Spleen (tissue), 7 donors: ENCODE measurements at regions not wholly inside any gene's neighbourhood (a gene's known extent, or its start where the extent isn't known, plus 50 kb on each side); places are given as distances from the start of the nearest gene placed in this dataset.
"Not testable (repeated sequence)": the region's sequence is repeated elsewhere in the genome, so short reads cannot be mapped to it uniquely, and the experiment has no call there.

ENCODE experiments used
- POLR2A ChIP-seq, 3 donors: fragments of 450-650 bp; IDR thresholded peaks; one replicate each; pipeline ENCODE4 v1.5.1; 2017; ENCODE audit warnings: antibody characterized with exemption in 3 of 3, mild to moderate bottlenecking in 1 of 3
- POLR2AphosphoS5 ChIP-seq, 3 donors: sonication (generic); formaldehyde crosslinking; IDR thresholded peaks; one replicate each; pipeline ENCODE4 v1.5.1; 2017; ENCODE audit warnings: antibody characterized with exemption in 3 of 3
- TF ChIP-seq, protein P1 (sequence below), 11 experiments: fragments of 200-600 bp in 7 of 11; fragments of 450-650 bp in 4 of 11; sonication (generic) in 4 of 11; IDR thresholded peaks in 8 of 11; conservative IDR thresholded peaks in 3 of 11; 1 replicate in 7 of 11; 2 replicates in 4 of 11; pipeline versions ENCODE4 v1.4.0 to v1.8.0; 2016 to 2021; ENCODE audit warnings: antibody characterized with exemption in 11 of 11, inconsistent platforms in 4 of 11, mild to moderate bottlenecking in 1 of 11
- donor health status: DM: no; HTN: no; CAD: no; lungs with moderate emphysema.
- donor health status: DM: no; HTN: no; CAD: no.
- donor health status: DM: no; HTN: no; CAD: no.

DNA sequence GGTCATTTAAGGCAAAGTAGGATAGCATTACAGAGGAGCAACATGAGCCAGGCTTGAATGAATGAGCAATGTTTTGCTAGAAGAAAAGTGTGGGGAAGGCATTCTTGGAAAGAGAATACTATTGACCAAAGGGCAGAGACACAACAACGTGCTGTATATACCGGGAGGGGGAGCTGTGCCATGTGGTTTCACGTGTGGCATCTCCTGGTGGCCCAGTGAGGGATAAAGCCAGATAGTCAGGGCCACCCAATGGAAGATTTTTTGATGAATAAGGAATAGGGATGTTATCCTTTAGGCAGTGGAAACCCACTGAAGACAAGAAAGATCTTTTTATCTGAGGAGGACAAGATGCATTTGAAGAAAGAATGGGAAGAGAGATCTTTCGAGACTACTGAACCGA lies 90.2 kb downstream of the ATP6V0E2 start:
- TF ChIP-seq, protein P1, sequence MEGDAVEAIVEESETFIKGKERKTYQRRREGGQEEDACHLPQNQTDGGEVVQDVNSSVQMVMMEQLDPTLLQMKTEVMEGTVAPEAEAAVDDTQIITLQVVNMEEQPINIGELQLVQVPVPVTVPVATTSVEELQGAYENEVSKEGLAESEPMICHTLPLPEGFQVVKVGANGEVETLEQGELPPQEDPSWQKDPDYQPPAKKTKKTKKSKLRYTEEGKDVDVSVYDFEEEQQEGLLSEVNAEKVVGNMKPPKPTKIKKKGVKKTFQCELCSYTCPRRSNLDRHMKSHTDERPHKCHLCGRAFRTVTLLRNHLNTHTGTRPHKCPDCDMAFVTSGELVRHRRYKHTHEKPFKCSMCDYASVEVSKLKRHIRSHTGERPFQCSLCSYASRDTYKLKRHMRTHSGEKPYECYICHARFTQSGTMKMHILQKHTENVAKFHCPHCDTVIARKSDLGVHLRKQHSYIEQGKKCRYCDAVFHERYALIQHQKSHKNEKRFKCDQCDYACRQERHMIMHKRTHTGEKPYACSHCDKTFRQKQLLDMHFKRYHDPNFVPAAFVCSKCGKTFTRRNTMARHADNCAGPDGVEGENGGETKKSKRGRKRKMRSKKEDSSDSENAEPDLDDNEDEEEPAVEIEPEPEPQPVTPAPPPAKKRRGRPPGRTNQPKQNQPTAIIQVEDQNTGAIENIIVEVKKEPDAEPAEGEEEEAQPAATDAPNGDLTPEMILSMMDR (IDR thresholded peaks at IDR 0.05 in 8 of 11, conservative IDR thresholded peaks at IDR 0.05 in 3 of 11), result not testable (repeated sequence)
- TF ChIP-seq POLR2A, POLR2AphosphoS5 (IDR thresholded peaks at IDR 0.05): not testable (repeated sequence)
